Stimulated activated CD4-positive, alpha-beta T cell treated with anti-CD3 and anti-CD28 coated beads, Interleukin-1b, Interleukin-23, amount 100 ng/mL, for 1 hour (primary cell): ENCODE measurements at regions not wholly inside any gene's neighbourhood (a gene's known extent, or its start where the extent isn't known, plus 50 kb on each side); places are given as distances from the start of the nearest gene placed in this dataset.

ENCODE experiments used
- DNase-seq, 2 donors: peaks; one replicate each; pipeline ENCODE4 v3.0.0-alpha.2; 2020; ENCODE audit warnings: low read depth in 2 of 2

- DNase-seq: no peak
Measured at GRCh38 chr7:94054130-94054529, 50.0 kb upstream of the BET1 start.

- no peak for DNase-seq
Measured at GRCh38 chr7:94055963-94056362, 51.8 kb upstream of the BET1 start.

GRCh38 chr7:94056796-94057207 lies 52.6 kb upstream of the BET1 start:
- DNase-seq: no peak

GRCh38 chr7:94057955-94058354 lies 53.8 kb upstream of the BET1 start:
- DNase-seq: no peak

GRCh38 chr7:94059746-94060145 lies 55.6 kb upstream of the BET1 start:
- no peak for DNase-seq

GRCh38 chr7:94060752-94061151 lies 56.6 kb upstream of the BET1 start:
- no peak for DNase-seq

- DNase-seq: no peak
Measured at GRCh38 chr7:94061326-94061725, 57.2 kb upstream of the BET1 start.

GRCh38 chr7:94062372-94062771 lies 58.2 kb upstream of the BET1 start:
- DNase-seq: no peak

GRCh38 chr7:94064541-94065191 lies 60.5 kb upstream of the BET1 start:
- DNase-seq: no peak

- DNase-seq: no peak
Measured at GRCh38 chr7:94067047-94067446, 62.9 kb upstream of the BET1 start.

- DNase-seq: no peak
Measured at GRCh38 chr7:94067506-94067905, 63.4 kb upstream of the BET1 start.

- no peak for DNase-seq
Measured at GRCh38 chr7:94069162-94069739, 65.1 kb upstream of the BET1 start.

- DNase-seq: no peak
Measured at GRCh38 chr7:94080551-94080950, 76.4 kb upstream of the BET1 start.

- no peak for DNase-seq
Measured at GRCh38 chr7:94082126-94082525, 78.0 kb upstream of the BET1 start.

GRCh38 chr7:94087664-94088352 lies 83.7 kb upstream of the BET1 start:
- DNase-seq: peak in 1 of 2 donors; percentile 10

GRCh38 chr7:94088560-94088959 lies 84.4 kb upstream of the BET1 start:
- DNase-seq: no peak

GRCh38 chr7:94089806-94090205 lies 85.7 kb upstream of the BET1 start:
- no peak for DNase-seq

GRCh38 chr7:94092980-94093379 lies 88.8 kb upstream of the BET1 start:
- no peak for DNase-seq

- no peak for DNase-seq
Measured at GRCh38 chr7:94094298-94094697, 90.1 kb upstream of the BET1 start.

- DNase-seq: no peak
Measured at GRCh38 chr7:94095316-94096009, 91.3 kb upstream of the BET1 start.

GRCh38 chr7:94099679-94100078 lies 95.5 kb upstream of the BET1 start:
- DNase-seq: no peak

GRCh38 chr7:94100723-94101345 lies 96.7 kb upstream of the BET1 start:
- no peak for DNase-seq
